CMK (cell line): ENCODE measurements at regions not wholly inside any gene's neighbourhood (a gene's known extent, or its start where the extent isn't known, plus 50 kb on each side); places are given as distances from the start of the nearest gene placed in this dataset.

ENCODE experiments used
- DNase-seq: peaks from one replicate; pipeline ENCODE4 v3.0.0-alpha.2; 2010; ENCODE audit warnings: low read depth

DNA sequence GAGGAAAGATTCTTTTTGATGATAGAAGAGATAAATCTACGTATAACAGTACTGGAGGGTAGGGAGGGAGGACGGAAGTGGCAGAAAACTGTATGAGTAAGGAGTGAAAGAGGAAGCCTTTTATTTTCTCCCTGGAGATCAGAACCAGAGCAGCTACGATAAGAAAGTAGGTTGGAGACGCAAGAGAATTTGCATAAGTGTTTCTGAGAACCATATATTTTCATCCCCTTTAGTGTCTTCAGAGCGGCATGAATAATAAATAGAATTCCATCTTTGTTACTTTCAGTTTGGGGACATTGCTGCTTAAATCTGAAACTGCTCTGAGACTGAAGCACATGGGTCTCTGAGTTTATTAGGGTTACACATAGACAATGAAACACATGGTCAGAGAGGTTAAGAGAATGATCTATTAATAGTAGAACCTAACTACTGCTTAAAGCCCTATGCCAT lies 230.2 kb upstream of the TNP1 start:
- DNase-seq, result peak; percentile 44

- DNase-seq, result no peak
Measured at GRCh38 chr2:217086718-217087117, 226.9 kb upstream of the TNP1 start.

- no peak for DNase-seq
Measured at GRCh38 chr2:217086038-217086522, 226.2 kb upstream of the TNP1 start.

DNA sequence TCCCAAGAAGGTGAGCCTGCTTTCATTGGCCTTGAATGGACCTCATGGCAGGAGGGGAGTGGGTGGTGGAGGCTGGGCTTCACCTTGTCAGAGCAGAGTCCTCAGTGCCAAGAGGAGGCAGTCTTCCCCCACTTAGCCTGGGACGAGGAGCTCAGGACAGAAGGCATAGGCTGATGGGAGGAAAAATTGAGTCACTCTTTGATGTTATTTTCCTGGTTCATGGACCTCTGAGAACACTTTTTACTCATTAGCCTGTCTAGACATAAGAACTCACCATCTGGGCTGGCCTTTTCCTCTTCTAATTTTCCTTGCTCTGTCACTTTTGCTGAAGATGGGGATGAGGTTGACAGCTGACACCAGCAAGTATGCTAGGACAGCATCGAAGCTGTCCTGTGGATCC lies 225.7 kb upstream of the TNP1 start:
- DNase-seq, result no peak

- DNase-seq, result no peak
Measured at GRCh38 chr2:217081799-217082198, 221.9 kb upstream of the TNP1 start.

GRCh38 chr2:217079165-217079564 lies 219.3 kb upstream of the TNP1 start:
- no peak for DNase-seq

DNA sequence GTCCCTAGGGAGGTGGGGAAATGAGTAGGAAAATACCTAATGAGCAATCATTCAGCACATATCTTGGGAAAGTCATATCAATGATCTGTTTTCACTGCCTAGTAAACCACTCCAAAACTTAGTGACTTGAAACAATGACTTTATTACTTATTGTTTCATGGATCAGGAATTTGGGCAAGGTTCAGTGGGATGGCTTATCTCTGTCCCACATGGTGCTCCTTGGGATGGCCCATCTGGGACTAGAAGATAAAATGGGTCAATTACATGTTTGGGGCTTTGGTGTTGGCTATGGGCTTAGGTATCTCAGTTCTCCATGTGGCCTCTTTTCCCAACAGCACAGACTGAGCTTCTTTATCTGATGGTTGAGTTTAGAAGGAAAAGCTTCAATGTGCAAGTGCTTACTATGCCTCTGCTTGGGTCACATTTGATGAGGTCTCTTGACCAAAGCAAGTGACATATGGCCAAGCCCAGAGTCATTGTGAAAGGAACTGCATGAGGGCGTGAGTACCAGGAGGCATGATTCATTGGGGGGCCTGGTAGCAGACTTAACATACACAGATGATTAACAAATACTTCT lies 218.1 kb upstream of the TNP1 start:
- no peak for DNase-seq

DNA sequence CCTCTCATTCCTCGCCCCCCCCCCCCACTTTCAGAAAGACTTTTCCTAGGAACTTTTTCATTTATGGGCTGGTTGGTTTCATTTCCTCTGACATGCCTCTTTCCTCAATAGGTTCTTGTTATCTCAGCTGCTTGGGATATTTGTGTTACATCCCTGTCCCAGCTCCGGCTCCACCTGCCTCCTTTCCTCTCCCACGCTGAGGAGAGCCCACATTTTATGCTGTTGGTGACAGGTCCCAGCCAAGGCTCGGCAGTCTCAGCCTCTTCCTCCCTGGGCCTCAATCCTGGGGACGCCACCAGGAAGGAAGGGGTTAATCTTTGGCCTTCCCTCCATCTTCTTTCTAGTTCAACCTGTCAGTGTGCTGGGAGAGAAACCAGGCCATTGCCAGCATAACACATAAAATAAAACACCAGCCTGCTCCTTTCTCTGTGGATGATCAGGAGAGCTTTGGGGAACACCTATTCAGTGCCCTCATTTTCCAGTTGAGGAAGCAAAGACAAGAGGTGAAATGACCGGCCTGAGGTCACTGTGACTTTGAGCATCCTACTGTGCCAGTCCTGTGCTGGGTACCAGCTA lies 216.9 kb upstream of the TNP1 start:
- DNase-seq, result no peak

DNA sequence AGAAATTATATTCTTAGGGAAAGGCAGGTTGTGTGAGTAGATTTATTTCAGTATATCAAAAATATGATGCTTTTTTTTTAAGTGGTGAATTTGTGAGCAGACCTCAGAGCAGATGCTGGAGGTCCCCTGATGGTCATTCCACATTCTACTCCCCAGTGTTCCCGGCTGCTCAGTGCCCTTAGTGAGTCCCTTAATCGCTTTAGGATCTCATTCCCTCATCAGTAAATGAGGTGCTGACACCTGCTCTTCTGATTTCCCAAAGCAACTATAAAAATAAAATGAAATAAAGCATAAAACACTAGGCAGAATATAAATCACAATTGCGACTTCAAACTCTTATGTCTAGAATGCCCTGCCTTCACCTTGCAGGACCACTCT lies 216.2 kb upstream of the TNP1 start:
- no peak for DNase-seq

GRCh38 chr2:217075268-217076057 lies 215.6 kb upstream of the TNP1 start:
- DNase-seq, result no peak

- no peak for DNase-seq
Measured at GRCh38 chr2:217074576-217075255, 214.9 kb upstream of the TNP1 start.

GRCh38 chr2:217071416-217071815 lies 211.6 kb upstream of the TNP1 start:
- no peak for DNase-seq

DNA sequence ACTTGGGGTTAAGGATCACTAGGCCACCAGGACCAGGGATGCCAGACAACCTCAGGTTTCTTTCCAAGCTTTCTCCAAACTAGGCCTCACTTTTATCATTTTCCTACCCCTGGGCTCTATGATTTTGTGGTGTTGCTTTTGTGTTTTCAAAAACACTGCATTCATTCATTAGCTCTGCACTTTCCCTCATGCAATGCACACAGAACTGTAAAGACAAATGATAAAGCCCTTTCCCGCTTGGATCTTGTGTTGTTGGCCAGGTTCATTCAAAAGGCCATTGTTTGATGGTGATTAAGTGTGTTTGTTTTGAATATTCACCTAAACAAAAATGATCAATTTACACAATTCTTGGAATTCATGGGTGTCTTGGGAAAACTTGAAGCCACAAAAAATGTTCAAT lies 210.7 kb upstream of the TNP1 start:
- no peak for DNase-seq

DNA sequence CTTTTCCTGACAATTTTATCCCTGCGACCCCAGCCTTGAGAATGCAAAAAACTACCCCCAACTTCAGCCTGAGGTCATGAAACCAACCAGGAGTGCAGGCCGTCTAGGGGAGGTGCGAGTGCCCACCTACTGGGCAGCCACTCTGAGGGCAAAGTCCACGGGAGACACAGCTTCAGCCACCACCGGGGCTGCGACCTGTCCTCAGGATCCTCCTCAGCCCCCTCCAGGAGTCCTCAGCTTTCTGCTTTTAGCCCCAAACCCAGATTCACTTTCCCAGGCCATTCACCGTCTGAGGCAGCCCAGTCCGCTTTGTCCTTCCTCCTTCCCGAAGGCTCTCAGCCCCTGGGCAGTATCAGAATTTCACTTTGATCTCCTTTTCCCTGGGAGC lies 210.2 kb upstream of the TNP1 start:
- DNase-seq, result no peak

DNA sequence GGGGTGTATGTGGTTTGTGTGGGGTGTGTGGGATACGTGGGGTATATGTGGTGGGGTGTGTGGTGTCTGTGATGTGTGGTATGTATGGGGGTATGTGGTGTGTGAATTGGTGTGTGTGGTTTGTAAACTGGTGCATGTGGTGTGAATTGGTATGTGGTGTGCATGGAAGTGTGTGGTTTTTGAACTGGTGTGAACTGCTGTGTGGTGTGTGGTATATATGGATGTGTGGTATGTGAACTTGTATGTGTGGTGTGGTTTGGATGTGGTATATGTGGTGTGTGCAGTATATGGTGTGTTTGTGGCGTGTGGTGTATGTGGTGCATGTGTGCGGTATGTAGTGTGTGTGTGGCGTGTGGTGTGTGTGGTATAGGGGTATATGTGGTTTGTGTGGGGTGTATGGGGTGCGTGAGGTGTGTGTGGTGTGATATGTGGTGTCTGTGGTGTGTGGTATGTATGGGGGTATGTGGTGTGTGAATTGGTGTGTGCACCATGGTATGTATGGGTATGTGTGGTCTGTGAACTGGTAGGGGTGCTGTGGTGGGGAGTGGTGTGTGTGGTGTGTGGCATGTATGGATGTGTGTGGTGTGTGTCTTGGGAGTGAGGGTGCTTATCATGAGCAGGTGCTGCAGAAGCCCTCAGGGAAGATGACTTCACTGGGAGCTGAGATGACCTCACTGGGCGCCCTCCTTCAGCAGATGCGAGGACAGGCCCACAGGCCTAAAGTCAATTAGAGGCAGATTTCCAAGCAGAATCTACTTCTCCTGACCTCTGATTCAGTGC lies 209.6 kb upstream of the TNP1 start:
- no peak for DNase-seq

- no peak for DNase-seq
Measured at GRCh38 chr2:217068677-217069250, 208.9 kb upstream of the TNP1 start.

GRCh38 chr2:217067787-217068186 lies 207.9 kb upstream of the TNP1 start:
- DNase-seq, result no peak

- no peak for DNase-seq
Measured at GRCh38 chr2:217066510-217067270, 206.8 kb upstream of the TNP1 start.

DNA sequence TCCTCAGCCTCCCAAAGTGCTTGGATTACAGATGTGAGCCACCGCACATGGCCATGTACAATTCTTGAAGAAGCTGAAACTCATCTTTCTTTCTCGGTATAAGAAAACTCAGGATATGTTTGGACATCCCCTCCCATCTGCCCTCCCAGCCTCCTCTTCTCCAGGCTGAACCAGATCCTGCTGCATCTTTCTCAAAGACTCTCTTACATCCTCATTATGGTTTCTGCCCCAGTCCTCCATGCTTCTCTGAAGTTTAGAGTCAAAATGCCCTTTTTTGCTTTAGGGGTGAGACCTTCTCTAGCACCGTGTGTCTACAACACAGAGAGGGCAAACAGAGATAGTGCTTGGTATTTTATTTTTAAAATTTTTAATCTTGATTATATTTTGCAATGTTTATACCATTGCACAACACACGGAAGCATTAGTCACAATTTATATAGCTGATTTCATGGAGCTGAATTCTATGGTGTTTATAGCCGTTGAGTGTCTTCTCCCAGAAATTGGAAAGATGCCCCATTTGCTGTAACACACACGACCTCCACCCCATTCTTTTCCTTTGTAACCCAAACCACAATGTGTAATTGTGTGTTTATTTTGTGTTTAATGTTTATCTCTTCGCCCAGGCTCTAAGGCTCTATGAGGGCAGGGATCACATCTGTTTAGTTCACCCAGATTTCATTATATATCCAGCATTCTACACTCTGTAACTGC lies 206.0 kb upstream of the TNP1 start:
- no peak for DNase-seq

DNA sequence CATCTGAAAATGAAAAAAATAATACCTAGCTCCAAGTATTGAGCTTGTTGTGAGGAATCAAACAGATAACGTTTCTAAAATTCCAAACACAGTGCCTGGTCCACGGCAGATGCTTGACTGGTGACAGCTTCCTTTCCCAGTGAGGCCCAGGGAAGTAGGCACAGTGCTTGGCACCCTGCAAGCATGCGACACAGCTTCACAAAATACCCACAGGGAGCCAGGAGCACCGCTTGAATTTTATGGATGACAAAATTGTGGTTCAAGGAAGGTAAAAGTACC lies 205.1 kb upstream of the TNP1 start:
- no peak for DNase-seq
